HG03432 (cell line): ENCODE measurements at regions not wholly inside any gene's neighbourhood (a gene's known extent, or its start where the extent isn't known, plus 50 kb on each side); places are given as distances from the start of the nearest gene placed in this dataset.
"Not testable (repeated sequence)": the region's sequence is repeated elsewhere in the genome, so short reads cannot be mapped to it uniquely, and the experiment has no call there.

ENCODE experiments used
- ATAC-seq: cut with Tn5 transposase; IDR thresholded peaks from one replicate; pipeline ENCODE4 v1.9.1; 2021; ENCODE audit warnings: mild to moderate bottlenecking, moderate library complexity; ENCODE audit not compliant: unreplicated experiment

DNA sequence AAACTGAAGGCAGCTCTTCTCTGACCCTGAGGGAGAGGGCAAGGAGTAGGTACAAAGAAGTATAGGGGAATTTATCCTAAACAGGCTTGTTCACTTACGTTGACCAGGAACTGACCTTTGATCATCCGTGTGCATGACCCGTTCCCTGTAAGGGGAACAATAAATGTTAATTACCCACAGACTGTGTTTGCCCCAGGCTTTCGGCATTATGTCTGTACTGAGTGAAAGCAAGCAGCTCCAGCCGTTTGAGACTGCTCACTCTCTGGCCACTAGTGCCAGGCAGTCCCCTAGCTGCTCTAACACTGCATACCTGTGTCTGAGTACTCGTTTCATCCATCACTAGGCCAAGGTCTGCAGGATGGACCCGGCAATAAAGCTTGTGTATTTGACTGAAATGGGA lies 1365.3 kb downstream of the NCAM2 start:
- no peak for ATAC-seq

DNA sequence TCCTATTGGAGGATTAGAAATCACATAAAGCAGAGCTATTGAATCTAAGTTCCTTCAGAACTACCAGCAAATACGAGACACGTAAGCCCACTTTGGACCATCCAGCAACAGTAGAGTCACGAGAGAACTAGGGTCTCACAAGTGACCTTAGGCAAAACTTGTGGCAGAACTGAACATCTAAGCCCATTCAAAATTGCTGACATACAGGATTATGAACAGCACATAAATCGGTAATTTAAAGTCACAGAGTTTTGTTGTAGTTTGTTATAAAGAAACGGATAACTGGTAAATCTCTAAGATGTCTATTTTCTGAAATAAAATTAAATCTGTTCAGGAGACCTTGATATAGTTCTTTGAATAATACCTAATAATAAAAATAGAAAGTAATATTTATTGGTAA lies 1366.0 kb downstream of the NCAM2 start:
- ATAC-seq, result no peak

DNA sequence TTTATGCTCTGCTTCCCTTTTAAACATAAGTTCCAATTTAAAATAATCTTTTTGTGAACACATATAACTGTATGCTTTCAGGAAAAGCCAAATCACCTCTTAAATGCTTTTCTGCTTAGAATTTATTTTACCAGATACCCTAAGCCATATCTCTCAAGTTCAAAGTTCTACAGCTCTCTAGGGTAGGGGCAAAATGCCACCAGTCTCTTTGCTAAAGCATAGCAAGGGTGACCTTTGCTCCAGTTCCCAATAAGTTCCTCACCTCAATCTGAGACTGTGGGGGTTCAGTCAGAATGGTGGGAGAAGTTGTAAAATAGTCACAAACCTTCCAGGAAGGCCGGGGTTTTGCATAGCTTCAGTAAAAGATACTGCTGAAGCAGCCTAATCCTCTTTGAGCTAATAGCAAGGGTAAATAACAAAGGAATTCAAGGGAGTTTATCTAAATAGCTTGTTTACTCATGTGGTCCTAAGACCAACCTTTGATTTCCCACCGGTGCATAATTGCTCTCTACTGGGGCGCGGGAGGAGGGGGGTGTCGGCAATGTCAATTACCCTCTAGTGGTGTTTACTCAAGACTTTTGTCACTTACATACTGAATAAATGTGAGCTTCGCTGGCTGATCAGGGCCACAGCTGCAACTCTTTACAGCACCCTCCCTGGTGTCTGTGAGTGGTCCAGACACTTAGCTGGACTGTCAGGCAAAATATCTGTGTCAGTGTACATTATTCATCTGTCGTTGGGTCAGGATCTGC lies 1376.2 kb downstream of the NCAM2 start:
- ATAC-seq, result no peak

DNA sequence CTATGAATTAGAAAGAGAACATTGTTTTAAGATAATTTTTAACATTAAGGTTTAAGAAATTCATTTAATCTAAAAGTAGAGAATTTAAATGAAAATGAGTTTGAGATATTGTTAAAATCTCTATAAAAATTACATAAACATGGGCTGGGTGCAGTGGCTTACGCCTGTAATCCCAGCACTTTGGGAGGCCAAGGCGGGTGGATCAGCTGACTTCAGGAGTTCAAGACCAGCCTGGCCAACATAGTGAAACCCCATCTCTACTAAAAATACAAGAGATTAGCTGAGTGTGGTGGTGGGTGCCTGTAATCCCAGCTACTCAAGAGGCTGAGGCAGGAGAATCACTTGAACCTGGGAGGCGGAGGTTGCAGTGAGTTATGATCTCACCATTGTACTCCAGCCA lies 1379.6 kb downstream of the NCAM2 start:
- ATAC-seq, result not testable (repeated sequence)

DNA sequence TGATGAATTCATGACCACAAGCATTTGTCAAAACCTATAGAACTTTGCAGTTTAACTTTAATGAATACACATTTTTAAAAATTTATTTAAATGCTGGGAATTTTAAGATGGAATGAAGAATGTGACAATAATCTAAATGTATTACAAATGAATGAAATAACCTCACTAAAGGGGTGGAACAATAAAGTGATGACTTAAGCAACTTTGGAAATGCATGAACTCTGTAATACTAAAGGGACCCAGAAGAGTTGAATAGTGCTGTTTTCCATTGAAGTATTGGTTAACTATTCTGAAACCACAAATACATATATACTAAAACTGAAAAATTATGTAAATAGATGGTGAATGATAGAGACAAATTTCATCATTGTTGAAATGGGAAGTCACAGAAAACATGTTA lies 1395.1 kb downstream of the NCAM2 start:
- ATAC-seq, result no peak

DNA sequence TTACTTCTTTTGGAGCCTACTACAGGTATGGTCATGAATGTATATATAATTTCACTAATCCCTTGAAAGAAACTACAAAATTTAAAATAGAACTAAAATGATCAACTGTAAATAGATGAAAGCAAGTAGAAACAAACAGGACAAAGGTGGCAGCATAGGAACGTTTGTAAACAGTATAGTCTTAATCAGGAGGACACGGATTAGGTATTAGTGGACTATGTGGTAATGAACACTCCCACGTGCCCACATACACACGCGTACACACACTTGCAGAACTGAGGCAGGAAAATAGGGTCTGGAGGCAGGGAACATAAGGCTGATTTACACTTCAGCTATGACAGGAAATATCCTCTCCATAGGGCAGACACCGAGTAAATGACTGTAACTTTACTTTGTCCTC lies 1397.8 kb downstream of the NCAM2 start:
- no peak for ATAC-seq

DNA sequence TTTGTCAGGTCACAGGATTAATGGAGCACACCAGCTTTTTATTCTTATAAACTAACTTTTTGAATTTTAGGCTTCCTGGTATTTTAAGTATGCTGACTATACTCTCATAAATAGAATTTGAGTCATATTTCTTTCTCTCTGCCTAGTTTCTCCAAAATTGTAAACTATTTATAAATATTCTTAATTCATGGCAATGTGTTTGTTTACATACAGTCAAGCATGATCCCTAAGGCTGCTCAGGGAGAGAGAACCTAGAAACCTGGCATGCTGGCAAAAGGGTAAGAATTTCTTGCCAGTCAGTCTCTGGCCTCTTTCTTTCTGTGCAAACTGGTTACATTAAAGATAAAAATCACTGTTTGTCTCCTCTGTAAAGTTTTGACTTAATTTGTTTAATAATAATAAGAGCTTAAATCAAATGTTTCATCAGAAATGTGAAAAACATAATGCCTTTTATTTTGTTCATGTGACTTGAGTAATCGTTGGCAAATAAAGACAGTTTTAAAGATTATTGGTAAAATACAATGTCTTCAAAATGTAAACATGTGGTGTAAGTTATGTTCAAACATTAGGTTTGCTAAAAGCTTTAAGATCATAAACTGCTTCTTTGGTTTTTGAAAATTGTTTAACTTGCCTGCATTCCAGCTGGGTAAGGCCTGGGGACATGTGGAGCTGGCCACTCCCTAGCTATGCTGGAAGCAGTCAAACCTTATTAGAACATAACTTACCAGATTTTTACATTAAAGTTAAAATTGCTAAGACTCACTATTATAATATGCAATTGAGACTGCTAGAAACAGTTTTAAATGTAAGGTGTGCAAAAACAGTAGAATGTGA lies 1401.7 kb downstream of the NCAM2 start:
- no peak for ATAC-seq

DNA sequence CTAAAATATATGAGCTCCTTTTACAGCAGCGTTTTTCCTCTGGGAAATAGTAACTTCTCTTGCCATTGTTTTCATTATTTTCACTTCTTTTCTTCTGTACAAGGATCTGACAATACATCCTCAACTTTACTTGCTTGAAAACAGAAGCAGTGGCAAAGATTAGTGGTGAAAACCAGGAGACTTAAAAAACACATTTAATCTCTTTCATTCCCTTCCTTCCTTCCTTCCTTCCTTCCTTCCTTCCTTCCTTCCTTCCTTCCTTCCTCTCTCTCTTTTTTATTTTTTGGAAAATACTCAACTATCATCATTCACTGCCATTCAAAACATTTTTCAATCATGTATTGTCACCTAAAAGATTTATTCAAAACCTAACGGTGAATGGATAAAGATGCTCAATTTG lies 1411.4 kb downstream of the NCAM2 start:
- ATAC-seq, result no peak

DNA sequence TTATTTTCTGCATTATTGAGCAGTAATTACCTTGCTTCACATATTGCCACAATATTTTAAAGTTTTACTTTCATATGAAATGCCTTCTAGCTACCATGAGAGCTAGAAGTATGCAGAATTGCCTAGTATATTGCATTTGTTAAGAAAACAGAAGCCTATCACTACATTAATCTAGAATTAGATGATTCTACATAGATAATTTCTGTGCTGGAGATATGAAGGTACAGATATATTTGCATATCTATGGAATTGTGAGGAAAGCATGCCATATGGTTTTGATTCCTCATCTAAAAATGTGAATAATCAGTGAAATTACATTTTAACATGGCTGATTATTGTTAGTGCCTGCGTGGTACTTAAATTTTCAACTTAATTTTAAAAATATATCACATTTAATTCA lies 1418.3 kb downstream of the NCAM2 start:
- no peak for ATAC-seq

DNA sequence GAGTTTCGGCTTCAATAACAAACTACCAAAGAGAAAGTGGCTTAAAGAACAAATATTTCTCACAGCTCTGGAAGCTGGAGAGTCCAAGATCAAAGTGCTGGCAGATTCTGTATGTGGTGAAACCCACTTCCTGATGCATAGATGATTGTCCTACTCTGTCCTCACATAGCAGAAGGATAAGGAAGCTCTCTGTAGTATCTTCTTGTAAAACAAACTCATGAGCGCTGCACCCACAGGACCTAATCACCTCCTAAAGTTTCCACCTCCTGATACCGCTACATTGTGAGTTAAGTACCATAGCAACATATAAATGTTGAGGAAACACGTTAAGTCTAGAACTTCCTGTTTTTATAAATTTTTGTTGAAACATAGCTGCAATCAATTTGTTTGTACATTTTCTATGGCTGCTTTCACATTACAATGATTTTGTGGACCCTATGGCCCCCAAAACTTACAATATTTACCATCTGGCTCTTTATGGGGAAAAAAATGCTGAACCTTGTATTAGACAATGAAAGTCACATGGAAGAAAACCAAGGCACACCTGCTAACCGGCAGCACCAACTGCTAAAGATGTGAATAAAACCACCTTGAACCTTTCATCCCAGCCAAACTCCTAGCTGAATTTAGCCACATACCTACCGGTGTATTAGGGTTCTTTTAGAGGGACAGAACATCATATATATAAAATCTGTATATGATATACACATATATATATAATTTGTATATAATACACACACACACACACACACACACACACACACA lies 1423.4 kb downstream of the NCAM2 start:
- no peak for ATAC-seq

DNA sequence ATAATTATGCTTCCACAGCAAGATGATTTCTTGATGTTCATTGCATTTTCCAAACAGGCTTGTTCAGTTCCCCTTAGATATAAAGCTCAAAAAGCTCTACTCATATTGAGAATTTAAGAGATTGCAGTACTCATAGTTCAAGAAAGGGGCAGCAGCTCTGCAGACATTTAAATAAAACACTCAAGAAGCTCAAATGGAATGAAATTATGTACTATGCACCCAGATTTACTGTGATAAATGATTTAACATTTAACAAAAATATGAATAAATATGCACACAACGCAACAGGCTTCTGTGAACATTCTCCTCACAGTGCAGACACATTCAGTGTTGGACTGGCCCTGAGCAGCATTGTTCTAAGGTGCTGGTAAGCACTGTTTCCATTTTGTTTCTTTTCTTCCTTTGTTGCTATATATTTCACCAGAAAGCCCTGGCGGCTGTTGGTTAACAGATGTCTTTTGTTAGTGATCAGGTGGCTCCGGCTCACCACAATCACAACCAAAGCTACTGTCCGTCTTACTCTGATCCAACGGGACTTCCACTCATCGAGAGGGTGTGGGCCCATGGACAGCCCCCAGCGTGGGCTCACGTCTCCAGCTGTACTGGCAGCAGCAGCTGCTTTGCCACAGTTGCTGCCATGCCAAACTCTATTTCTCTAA lies 1440.3 kb downstream of the NCAM2 start:
- ATAC-seq, result no peak

DNA sequence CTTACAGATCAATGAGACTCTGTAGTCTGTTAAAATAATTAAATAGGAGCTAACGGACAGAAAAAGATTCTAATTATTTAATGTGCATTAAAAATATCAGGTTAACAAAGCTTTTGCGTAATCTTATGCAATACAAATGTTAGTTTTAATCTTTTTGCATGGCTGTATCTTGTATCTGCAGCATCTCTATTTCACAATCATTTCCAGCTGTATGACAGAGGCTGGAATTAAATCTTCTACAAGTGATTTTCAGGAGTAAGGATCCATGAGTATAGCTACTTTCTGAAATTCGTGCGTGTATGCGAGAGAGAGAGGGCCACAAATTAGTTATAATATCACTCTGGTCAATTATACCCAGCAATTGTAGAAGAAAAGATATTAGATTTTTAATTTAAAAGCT lies 1446.8 kb downstream of the NCAM2 start:
- ATAC-seq, result no peak

DNA sequence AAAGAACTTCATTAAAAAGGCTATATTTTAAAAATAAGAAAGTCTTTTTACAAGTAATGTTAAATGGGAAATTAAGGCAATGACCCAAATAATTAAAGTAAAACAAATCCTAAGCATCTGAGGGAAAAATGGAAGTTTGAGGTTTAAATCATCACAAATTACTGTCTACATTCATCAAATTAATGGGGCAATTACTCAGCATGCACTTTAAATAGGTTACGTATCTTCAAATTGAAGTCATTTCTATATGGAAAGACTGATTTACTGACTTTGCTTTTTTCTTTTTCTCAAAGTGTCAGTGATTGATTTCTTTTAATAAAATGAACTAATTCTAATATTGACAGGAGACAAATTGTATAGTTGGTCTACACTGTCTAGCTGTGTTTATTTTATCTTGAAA lies 1452.3 kb downstream of the NCAM2 start:
- ATAC-seq, result no peak

DNA sequence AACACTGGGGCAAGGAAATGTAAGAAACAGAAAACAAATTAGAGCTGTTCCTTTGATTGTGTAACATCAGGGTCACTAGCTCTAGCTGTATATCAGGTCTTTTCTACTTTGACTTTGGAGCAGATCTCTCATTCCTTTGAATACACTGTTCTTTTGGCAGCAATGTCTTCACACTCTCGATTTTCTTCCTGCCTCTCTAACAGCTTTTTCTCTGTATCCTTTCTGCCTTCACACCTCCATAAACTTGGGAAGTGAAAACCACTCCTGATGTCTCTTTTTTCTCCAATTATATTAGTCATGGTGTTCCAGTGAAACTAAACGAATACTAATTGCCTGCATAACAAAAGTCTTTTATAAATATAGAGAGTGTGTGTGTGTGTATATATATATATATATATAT lies 1458.0 kb downstream of the NCAM2 start:
- ATAC-seq, result no peak

DNA sequence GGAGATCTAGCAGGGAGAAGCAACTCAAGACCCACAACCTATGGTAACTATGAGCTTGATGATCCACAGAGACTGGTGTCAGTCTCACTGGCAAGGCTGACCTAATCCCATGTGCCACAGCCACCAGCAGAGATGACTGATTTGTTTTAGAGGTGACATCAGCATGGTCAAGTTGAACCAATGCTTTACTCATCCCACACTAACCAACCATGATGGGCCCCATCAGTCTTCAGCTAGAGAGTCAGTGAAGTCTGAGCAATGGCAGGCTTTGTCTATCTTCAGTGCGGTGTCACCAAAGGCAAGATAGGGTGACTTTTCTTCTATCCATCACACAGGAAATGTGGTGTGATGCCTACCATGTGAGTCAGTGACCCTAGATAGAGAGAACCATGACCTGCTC lies 1470.7 kb downstream of the NCAM2 start:
- no peak for ATAC-seq

DNA sequence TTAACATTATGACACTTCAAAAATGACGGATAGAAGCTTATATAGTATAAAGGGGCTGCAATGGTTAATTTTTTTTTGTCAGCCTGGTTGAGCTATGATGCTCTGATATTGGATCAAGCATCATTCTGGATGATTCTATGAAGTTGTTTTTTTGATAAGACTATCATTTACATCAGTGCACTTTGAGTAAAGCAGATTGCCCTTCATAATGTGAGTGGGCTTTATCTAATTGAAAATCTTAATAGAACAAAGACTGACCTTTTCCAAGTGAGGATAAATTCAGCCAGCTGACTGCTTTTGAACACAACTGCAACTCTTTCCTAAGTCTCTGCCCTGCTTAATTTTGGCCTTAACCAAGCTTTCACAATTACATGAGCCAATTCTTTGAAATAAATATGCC lies 1476.2 kb downstream of the NCAM2 start:
- ATAC-seq, result no peak

DNA sequence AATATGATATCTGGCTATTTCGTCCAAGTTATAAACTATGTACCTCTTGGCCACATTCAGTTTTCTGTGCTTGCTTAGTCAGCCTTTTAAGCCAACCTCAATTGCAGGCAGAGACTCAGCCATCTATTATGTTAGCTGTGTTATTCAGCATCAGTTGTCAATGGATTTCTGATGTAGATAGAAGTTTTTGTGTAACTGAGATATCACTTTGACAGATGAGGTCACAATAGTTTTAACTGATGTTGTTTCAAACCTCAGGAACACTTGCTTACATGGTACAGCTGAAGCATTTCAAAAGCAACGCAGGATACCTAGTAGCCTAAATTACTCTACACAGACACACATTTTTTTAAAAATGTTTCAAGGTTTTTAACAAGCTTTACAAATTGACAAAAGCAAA lies 1478.0 kb downstream of the NCAM2 start:
- ATAC-seq, result no peak

DNA sequence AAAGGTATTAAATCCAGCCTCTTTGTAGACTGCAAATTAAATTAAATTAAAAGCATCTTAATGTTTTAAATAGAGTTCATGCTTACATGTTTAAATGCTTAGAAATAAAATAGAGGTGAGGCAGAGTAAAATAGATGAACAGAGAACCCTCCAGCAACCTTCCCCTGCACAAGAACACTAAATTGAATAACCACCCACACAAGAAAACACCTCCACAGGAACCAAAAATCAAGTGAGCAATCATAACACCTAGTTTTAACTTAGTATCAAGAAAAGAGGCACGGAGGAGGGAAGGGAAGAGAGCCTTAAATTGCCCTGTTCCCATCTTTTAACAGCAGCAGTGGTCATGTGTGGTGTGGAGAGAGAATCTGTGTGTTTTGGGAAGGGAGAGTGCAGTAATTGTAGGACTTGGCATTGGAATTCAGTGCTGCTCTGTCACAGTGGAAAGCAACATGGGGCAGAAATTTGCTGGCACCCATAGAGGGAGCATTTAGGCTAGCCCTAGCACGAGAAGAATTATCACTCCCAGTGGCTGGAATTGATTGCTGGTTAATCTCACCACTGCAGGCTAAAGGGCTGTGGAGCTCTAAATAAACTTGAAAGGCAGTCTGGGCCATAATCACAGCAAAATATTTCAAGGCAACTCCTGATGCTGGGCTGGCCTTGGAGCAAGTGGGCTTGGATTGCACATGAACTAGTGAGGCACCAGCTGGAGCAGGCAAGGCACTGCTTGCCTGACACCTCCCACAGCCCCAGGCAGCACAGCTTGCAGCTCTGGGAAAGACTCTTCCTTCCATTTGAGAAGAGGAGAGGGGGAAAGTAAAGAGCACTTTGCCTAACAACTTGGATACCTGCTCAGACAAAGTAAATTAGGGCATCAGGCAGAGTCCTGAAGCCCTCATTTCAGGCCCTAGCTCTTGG lies 1478.8 kb downstream of the NCAM2 start:
- no peak for ATAC-seq

DNA sequence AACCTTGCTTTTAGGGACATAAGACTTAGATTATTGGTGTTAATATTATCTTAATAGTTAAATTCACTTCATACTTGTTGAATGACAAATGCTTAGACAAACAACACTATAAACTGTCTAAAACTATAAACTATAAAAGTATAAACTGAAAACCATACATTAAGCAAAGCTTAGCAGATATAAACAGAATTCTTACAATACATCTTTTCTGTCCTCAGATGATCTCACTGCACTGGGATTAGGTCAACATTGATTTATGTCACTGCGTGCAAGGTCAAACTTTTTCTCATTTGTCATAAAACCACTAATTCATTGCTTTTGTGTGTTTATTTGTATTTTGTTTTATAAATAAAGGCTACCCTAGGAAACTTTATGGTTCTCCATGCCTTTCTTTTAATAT lies 1491.8 kb downstream of the NCAM2 start:
- no peak for ATAC-seq

DNA sequence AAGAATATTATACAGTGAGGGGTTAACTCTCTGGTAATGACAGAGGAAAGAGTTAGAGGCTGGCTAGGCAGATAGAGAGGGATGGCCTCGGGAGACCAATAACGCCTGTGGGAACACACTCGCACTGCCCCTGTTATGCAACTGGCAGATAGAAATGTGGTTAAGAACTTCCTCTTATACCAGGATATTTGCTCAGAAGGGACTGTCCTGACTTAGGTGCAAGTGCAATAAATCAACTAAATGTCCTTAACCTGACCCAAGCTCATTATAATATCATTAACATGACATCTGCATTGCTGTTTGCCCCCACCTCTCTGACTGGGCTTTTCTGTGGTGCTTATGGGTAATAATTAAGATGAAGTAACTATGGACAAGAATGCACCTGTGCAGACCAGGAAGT lies 1518.0 kb downstream of the NCAM2 start:
- ATAC-seq, result no peak
